GM12878 (cell line): ENCODE measurements at regions not wholly inside any gene's neighbourhood (a gene's known extent, or its start where the extent isn't known, plus 50 kb on each side); places are given as distances from the start of the nearest gene placed in this dataset.

Source experiments
- ATF2 ChIP-seq: IDR thresholded peaks from 2 replicates; pipeline ENCODE4 v1.6.1; 2012; ENCODE audit warnings: low read length, inconsistent platforms
- BACH1 ChIP-seq: fragments of 450-650 bp; IDR thresholded peaks from 2 replicates; pipeline ENCODE4 v1.6.1; 2017; ENCODE audit warnings: mild to moderate bottlenecking, borderline replicate concordance
- BCL11A ChIP-seq: IDR thresholded peaks from 2 replicates; pipeline ENCODE4 v1.6.1; 2011; ENCODE audit warnings: low read depth, low read length
- BCL3 ChIP-seq: IDR thresholded peaks from 2 replicates; pipeline ENCODE4 v1.6.1; 2011; ENCODE audit warnings: borderline replicate concordance, low read depth, mild to moderate bottlenecking, moderate library complexity, low read length; ENCODE audit not compliant: insufficient read depth, poor library complexity, severe bottlenecking
- BMI1 ChIP-seq: fragments of 450-650 bp; IDR thresholded peaks from 2 replicates; pipeline ENCODE4 v1.6.1; 2016; ENCODE audit warnings: mild to moderate bottlenecking, moderate library complexity, borderline replicate concordance
- EP300 ChIP-seq, 2 experiments: fragments of 150-350 bp in 1 of 2; IDR thresholded peaks; 2 replicates each; pipeline ENCODE4 v1.6.1; 2011 to 2012; ENCODE audit warnings: low read depth in 2 of 2, low read length in 2 of 2, borderline replicate concordance in 1 of 2, improper control_type of control experiment in 1 of 2, inconsistent platforms in 1 of 2; ENCODE audit not compliant: control insufficient read depth in 1 of 2
- GABPA ChIP-seq: IDR thresholded peaks from 2 replicates; pipeline ENCODE4 v1.6.1; 2014; ENCODE audit warnings: antibody characterized with exemption, low read depth, mild to moderate bottlenecking, inconsistent platforms
- GATAD2B ChIP-seq: fragments of 450-650 bp; conservative IDR thresholded peaks from 2 replicates; pipeline ENCODE4 v1.6.1; 2017; ENCODE audit warnings: low read depth, mild to moderate bottlenecking, moderate library complexity
- IKZF2 ChIP-seq, 2 experiments: fragments of 450-650 bp; IDR thresholded peaks; 2 replicates each; pipeline ENCODE4 v1.6.1; 2017; ENCODE audit warnings: mild to moderate bottlenecking in 2 of 2, moderate library complexity in 2 of 2
- IRF5 ChIP-seq: fragments of 450-650 bp; IDR thresholded peaks from 2 replicates; pipeline ENCODE4 v1.6.1; 2017; ENCODE audit warnings: borderline replicate concordance
- NBN ChIP-seq: fragments of 450-650 bp; IDR thresholded peaks from 2 replicates; pipeline ENCODE4 v1.6.1; 2016
- NR2F1 ChIP-seq: fragments of 450-650 bp; conservative IDR thresholded peaks from 2 replicates; pipeline ENCODE4 v1.6.1; 2017; ENCODE audit warnings: mild to moderate bottlenecking
- PAX8 ChIP-seq: fragments of 450-650 bp; IDR thresholded peaks from 2 replicates; pipeline ENCODE4 v1.6.1; 2017; ENCODE audit warnings: mild to moderate bottlenecking, moderate library complexity
- RB1 ChIP-seq: fragments of 450-650 bp; formaldehyde crosslinking; IDR thresholded peaks from 2 replicates; pipeline ENCODE4 v1.6.1; 2017; ENCODE audit warnings: mild to moderate bottlenecking, borderline replicate concordance
- RELB ChIP-seq: fragments of 450-650 bp; IDR thresholded peaks from 2 replicates; pipeline ENCODE4 v1.6.1; 2017; ENCODE audit warnings: low read depth, mild to moderate bottlenecking, moderate library complexity
- RUNX3 ChIP-seq: IDR thresholded peaks from 2 replicates; pipeline ENCODE4 v1.6.1; 2012; ENCODE audit warnings: low read length, inconsistent platforms
- SMAD5 ChIP-seq: IDR thresholded peaks from 2 replicates; pipeline ENCODE4 v1.6.1; 2016; ENCODE audit warnings: antibody characterized with exemption, low read depth
- STAT1 ChIP-seq: fragments of 450-650 bp; conservative IDR thresholded peaks from 2 replicates; pipeline ENCODE4 v1.6.1; 2014; ENCODE audit warnings: antibody characterized with exemption, mild to moderate bottlenecking
- YBX1 ChIP-seq: fragments of 450-650 bp; IDR thresholded peaks from 2 replicates; pipeline ENCODE4 v1.6.1; 2016; ENCODE audit warnings: antibody characterized with exemption
- ZBTB40 ChIP-seq: fragments of 450-650 bp; IDR thresholded peaks from 2 replicates; pipeline ENCODE4 v1.6.1; 2016; ENCODE audit warnings: mild to moderate bottlenecking, moderate library complexity, borderline replicate concordance

- TF ChIP-seq ZBTB40 = peak; percentile 24; the same call in 1 of the 2 replicates
- no peak for TF ChIP-seq STAT1
- TF ChIP-seq RB1 = 0 out of 2 replicates have a peak, but pooled peaks have one; percentile 15
- peak; percentile 74 for TF ChIP-seq BCL11A
- no peak for TF ChIP-seq YBX1
- TF ChIP-seq ATF2 = 0 out of 2 replicates have a peak, but pooled peaks have one; percentile 25
- no peak for TF ChIP-seq GABPA
- peak; percentile 73 for TF ChIP-seq BMI1
- TF ChIP-seq BACH1 = 0 out of 2 replicates have a peak, but pooled peaks have one; percentile 39
- peak; percentile 53; the same call in 1 of the 2 replicates for TF ChIP-seq NBN
- TF ChIP-seq RUNX3 = peak; percentile 85
- peak; percentile 20; the same call in 1 of the 2 replicates for TF ChIP-seq IRF5
- TF ChIP-seq SMAD5 = no peak
- TF ChIP-seq NR2F1 = peak; percentile 89
- peak; percentile 61 for TF ChIP-seq RELB
- peak; percentile 70 for TF ChIP-seq BCL3
- TF ChIP-seq EP300 (IDR thresholded peaks at IDR 0.05; ENCODE audit: borderline replicate concordance in 1 of 2, control insufficient read depth in 1 of 2, low read depth in 2 of 2, low read length in 2 of 2) = peak; percentile 38 to 58; a peak in 2 of 4 replicates
- TF ChIP-seq PAX8 = peak; percentile 70; the same call in 1 of the 2 replicates
- peak; percentile 78; the same call in 1 of the 2 replicates for TF ChIP-seq GATAD2B
- peak; percentile 85 to 86 for TF ChIP-seq IKZF2 (IDR thresholded peaks at IDR 0.05)
These were observed 316.6 kb upstream of the ZNF32 start (continued) for GRCh38 chr10:43965033-43965917.
